Mucosa of stomach (tissue), 1 donor: ENCODE measurements at regions not wholly inside any gene's neighbourhood (a gene's known extent, or its start where the extent isn't known, plus 50 kb on each side); places are given as distances from the start of the nearest gene placed in this dataset.

Experiments used
- H3K27me3 ChIP-seq: one replicate; pipeline ENCODE4 v1.7.0; 2013; ENCODE audit warnings: mild to moderate bottlenecking, low read length; ENCODE audit not compliant: control insufficient read depth, insufficient read depth
- H3K36me3 ChIP-seq: one replicate; pipeline ENCODE4 v1.7.0; 2013; ENCODE audit warnings: low read length; ENCODE audit not compliant: control insufficient read depth, insufficient read depth
- H3K4me1 ChIP-seq: one replicate; pipeline ENCODE4 v1.7.0; 2013; ENCODE audit warnings: mild to moderate bottlenecking, low read length; ENCODE audit not compliant: control insufficient read depth, insufficient read depth
- H3K4me3 ChIP-seq: one replicate; pipeline ENCODE4 v1.7.0; 2013; ENCODE audit warnings: low read length
- H3K9ac ChIP-seq: one replicate; pipeline ENCODE4 v1.7.0; 2013; ENCODE audit warnings: mild to moderate bottlenecking, low read length, moderate library complexity
- H3K9me3 ChIP-seq: one replicate; pipeline ENCODE4 v1.7.0; 2013; ENCODE audit warnings: mild to moderate bottlenecking, low read length, moderate library complexity; ENCODE audit not compliant: control insufficient read depth
- donor health status: Pancreatic carcinoma.

GRCh38 chr13:106917024-106917571 lies 349.2 kb upstream of the ARGLU1 start:
- no peaks in the 10 kb centered on the region for H3K9me3 ChIP-seq
- peak overlapping the region; percentile 85 for H3K9ac ChIP-seq
- no peaks in the 10 kb centered on the region for H3K27me3 ChIP-seq
- H3K36me3 ChIP-seq, result no peaks in the 10 kb centered on the region
- no peak overlapping the region for H3K4me3 ChIP-seq
- peaks cover 8% of the 10 kb centered on the region for H3K4me1 ChIP-seq

GRCh38 chr13:106916329-106916976 lies 348.5 kb upstream of the ARGLU1 start:
- Histone ChIP-seq H3K36me3 (no peaks in the 10 kb centered on the region), H3K4me3 (no peak overlapping the region), H3K4me1 (peaks cover 8% of the 10 kb centered on the region), H3K27me3 (no peaks in the 10 kb centered on the region), H3K9ac (no peak overlapping the region), H3K9me3 (no peaks in the 10 kb centered on the region)

GRCh38 chr13:106915146-106915545 lies 347.2 kb upstream of the ARGLU1 start:
- Histone ChIP-seq H3K9me3 (no peaks in the 10 kb centered on the region), H3K9ac (no peak overlapping the region)

GRCh38 chr13:106911627-106912026 lies 343.7 kb upstream of the ARGLU1 start:
- Histone ChIP-seq H3K9me3 (no peaks in the 10 kb centered on the region), H3K27me3 (no peaks in the 10 kb centered on the region), H3K9ac (no peak overlapping the region), H3K4me1 (no peaks in the 10 kb centered on the region), H3K4me3 (no peak overlapping the region), H3K36me3 (no peaks in the 10 kb centered on the region)

More at GRCh38 chr13:106915146-106915545, 347.2 kb upstream of the ARGLU1 start:
- Histone ChIP-seq H3K36me3 (no peaks in the 10 kb centered on the region), H3K4me1 (peaks cover 8% of the 10 kb centered on the region), H3K27me3 (no peaks in the 10 kb centered on the region), H3K4me3 (no peak overlapping the region)

- no peak overlapping the region for H3K4me3 ChIP-seq
- no peaks in the 10 kb centered on the region for H3K27me3 ChIP-seq
- H3K9ac ChIP-seq, result no peak overlapping the region
- H3K9me3 ChIP-seq, result no peaks in the 10 kb centered on the region
- H3K36me3 ChIP-seq, result no peaks in the 10 kb centered on the region
- H3K4me1 ChIP-seq, result no peaks in the 10 kb centered on the region
Observed at GRCh38 chr13:106911020-106911419, 343.1 kb upstream of the ARGLU1 start.

- H3K9ac ChIP-seq, result no peak overlapping the region
- no peaks in the 10 kb centered on the region for H3K9me3 ChIP-seq
- H3K27me3 ChIP-seq, result no peaks in the 10 kb centered on the region
- H3K4me1 ChIP-seq, result no peaks in the 10 kb centered on the region
- no peak overlapping the region for H3K4me3 ChIP-seq
- no peaks in the 10 kb centered on the region for H3K36me3 ChIP-seq
Observed at GRCh38 chr13:106906426-106906996, 338.6 kb upstream of the ARGLU1 start.

- Histone ChIP-seq H3K4me1 (no peaks in the 10 kb centered on the region), H3K9me3 (no peaks in the 10 kb centered on the region), H3K36me3 (no peaks in the 10 kb centered on the region), H3K4me3 (no peak overlapping the region), H3K9ac (no peak overlapping the region), H3K27me3 (no peaks in the 10 kb centered on the region)
Observed at GRCh38 chr13:106905380-106906162, 337.6 kb upstream of the ARGLU1 start.

- no peaks in the 10 kb centered on the region for H3K4me1 ChIP-seq
Observed at GRCh38 chr13:106899442-106899841, 331.5 kb upstream of the ARGLU1 start.

GRCh38 chr13:106898231-106898630 lies 330.3 kb upstream of the ARGLU1 start:
- Histone ChIP-seq H3K9ac (no peak overlapping the region), H3K9me3 (no peaks in the 10 kb centered on the region), H3K36me3 (no peaks in the 10 kb centered on the region), H3K4me1 (no peaks in the 10 kb centered on the region), H3K27me3 (no peaks in the 10 kb centered on the region), H3K4me3 (no peak overlapping the region)

More at GRCh38 chr13:106899442-106899841, 331.5 kb upstream of the ARGLU1 start:
- H3K27me3 ChIP-seq, result no peaks in the 10 kb centered on the region
- no peak overlapping the region for H3K4me3 ChIP-seq
- H3K9me3 ChIP-seq, result no peaks in the 10 kb centered on the region
- H3K36me3 ChIP-seq, result no peaks in the 10 kb centered on the region
- H3K9ac ChIP-seq, result no peak overlapping the region

- H3K9me3 ChIP-seq, result no peaks in the 10 kb centered on the region
- no peak overlapping the region for H3K4me3 ChIP-seq
- no peaks in the 10 kb centered on the region for H3K27me3 ChIP-seq
Observed at GRCh38 chr13:106888148-106888547, 320.2 kb upstream of the ARGLU1 start.

GRCh38 chr13:106887686-106888085 lies 319.7 kb upstream of the ARGLU1 start:
- Histone ChIP-seq H3K9ac (no peak overlapping the region), H3K4me1 (no peaks in the 10 kb centered on the region), H3K36me3 (no peaks in the 10 kb centered on the region), H3K27me3 (no peaks in the 10 kb centered on the region), H3K4me3 (no peak overlapping the region), H3K9me3 (no peaks in the 10 kb centered on the region)

More at GRCh38 chr13:106888148-106888547, 320.2 kb upstream of the ARGLU1 start:
- Histone ChIP-seq H3K36me3 (no peaks in the 10 kb centered on the region), H3K4me1 (no peaks in the 10 kb centered on the region), H3K9ac (no peak overlapping the region)

GRCh38 chr13:106883976-106884375 lies 316.0 kb upstream of the ARGLU1 start:
- Histone ChIP-seq H3K4me3 (no peak overlapping the region), H3K9me3 (no peaks in the 10 kb centered on the region), H3K27me3 (no peaks in the 10 kb centered on the region), H3K36me3 (no peaks in the 10 kb centered on the region), H3K4me1 (no peaks in the 10 kb centered on the region), H3K9ac (no peak overlapping the region)
